Glutamatergic neuron (in vitro differentiated cells): ENCODE measurements at regions not wholly inside any gene's neighbourhood (a gene's known extent, or its start where the extent isn't known, plus 50 kb on each side); places are given as distances from the start of the nearest gene placed in this dataset.

ENCODE experiments used
- DNase-seq: peaks from one replicate; pipeline ENCODE4 v3.0.0; 2022
- H3K27ac Mint-ChIP-seq: one replicate; pipeline ENCODE4 v1.8.0; 2020; ENCODE audit warnings: mild to moderate bottlenecking, mixed read lengths, inconsistent platforms; ENCODE audit not compliant: unreplicated experiment
- H3K27me3 Mint-ChIP-seq: one replicate; pipeline ENCODE4 v1.8.0; 2020; ENCODE audit warnings: mild to moderate bottlenecking, moderate library complexity, mixed read lengths, inconsistent platforms; ENCODE audit not compliant: unreplicated experiment
- H3K36me3 Mint-ChIP-seq: one replicate; pipeline ENCODE4 v1.8.0; 2020; ENCODE audit warnings: mild to moderate bottlenecking, mixed read lengths, inconsistent platforms; ENCODE audit not compliant: unreplicated experiment
- H3K4me1 Mint-ChIP-seq: one replicate; pipeline ENCODE4 v1.8.0; 2020; ENCODE audit warnings: mild to moderate bottlenecking, low read depth, mixed read lengths, inconsistent platforms; ENCODE audit not compliant: unreplicated experiment
- H3K4me3 Mint-ChIP-seq: one replicate; pipeline ENCODE4 v1.8.0; 2020; ENCODE audit warnings: mild to moderate bottlenecking, mixed read lengths, inconsistent platforms; ENCODE audit not compliant: unreplicated experiment
- H3K9me3 Mint-ChIP-seq: one replicate; pipeline ENCODE4 v1.8.0; 2020; ENCODE audit warnings: mild to moderate bottlenecking, moderate library complexity, mixed read lengths, inconsistent platforms; ENCODE audit not compliant: unreplicated experiment
- CTCF ChIP-seq: fragments of 200-600 bp; sonication (generic); IDR thresholded peaks from one replicate; pipeline ENCODE4 v1.5.0; 2021; ENCODE audit not compliant: partially characterized antibody, unreplicated experiment

- no peak for DNase-seq
- Mint-ChIP-seq H3K36me3 (no peaks in the 10 kb centered on the region), H3K27ac (no peak overlapping the region), H3K9me3 (peaks cover 3% of the 10 kb centered on the region), H3K4me3 (no peak overlapping the region), H3K27me3 (no peaks in the 10 kb centered on the region), H3K4me1 (no peaks in the 10 kb centered on the region)
- TF ChIP-seq CTCF: no peak
These were observed 637.9 kb downstream of the TNS3 start for GRCh38 chr7:46943996-46944395.

DNA sequence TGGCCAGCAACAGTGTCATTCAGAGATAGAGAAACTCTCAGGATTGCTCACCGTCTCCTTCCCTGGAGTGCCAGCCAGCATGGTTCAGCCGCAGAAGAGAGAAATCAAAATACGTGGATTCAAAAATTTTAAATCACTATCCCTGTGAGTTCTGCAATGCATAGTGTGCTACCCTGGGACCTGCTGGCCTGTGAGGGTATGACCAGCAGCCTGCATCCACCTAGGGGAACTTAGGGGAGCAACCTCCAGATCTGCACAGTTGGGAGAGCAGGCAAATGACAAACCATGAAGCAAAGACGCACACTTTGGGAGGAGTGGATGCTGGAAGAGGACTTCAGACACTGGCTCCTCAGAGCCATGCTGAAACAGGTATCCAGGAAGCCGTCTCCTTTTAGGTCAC lies 639.3 kb downstream of the TNS3 start:
- Mint-ChIP-seq H3K36me3 (peaks cover 4% of the 10 kb centered on the region), H3K4me3 (no peak overlapping the region), H3K9me3 (peaks cover 3% of the 10 kb centered on the region), H3K27ac (no peak overlapping the region), H3K4me1 (no peaks in the 10 kb centered on the region), H3K27me3 (no peaks in the 10 kb centered on the region)
- no peak for DNase-seq
- TF ChIP-seq CTCF: no peak

- Mint-ChIP-seq H3K27me3 (no peaks in the 10 kb centered on the region), H3K4me1 (no peaks in the 10 kb centered on the region), H3K36me3 (peaks cover 4% of the 10 kb centered on the region), H3K4me3 (no peak overlapping the region), H3K9me3 (no peaks in the 10 kb centered on the region), H3K27ac (no peak overlapping the region)
- DNase-seq: no peak
- no peak for TF ChIP-seq CTCF
These were observed 641.7 kb downstream of the TNS3 start for GRCh38 chr7:46940178-46940577.

DNA sequence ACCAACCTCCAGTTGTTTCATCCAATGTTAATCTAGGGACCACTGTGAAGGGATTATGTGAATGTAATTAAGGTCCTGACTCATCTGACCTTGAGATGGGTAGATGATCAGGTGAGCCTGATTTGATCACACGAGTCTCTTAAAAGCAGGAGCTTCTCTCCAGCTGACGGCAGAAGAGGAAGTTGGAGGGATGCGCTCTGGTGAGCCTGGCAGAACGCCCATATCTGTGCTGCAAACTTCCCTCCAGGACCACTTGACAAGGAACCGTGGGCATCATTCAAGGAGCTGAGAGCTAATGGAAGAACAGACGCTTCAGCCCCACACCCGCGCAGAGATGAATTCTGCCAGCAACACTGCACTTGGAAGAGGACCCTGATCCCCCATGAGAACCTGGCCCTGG lies 642.4 kb downstream of the TNS3 start:
- no peak for TF ChIP-seq CTCF
- H3K27me3 Mint-ChIP-seq: no peaks in the 10 kb centered on the region
- no peaks in the 10 kb centered on the region for H3K4me1 Mint-ChIP-seq
- no peaks in the 10 kb centered on the region for H3K9me3 Mint-ChIP-seq
- no peak overlapping the region for H3K4me3 Mint-ChIP-seq
- no peak overlapping the region for H3K27ac Mint-ChIP-seq
- H3K36me3 Mint-ChIP-seq: peaks cover 4% of the 10 kb centered on the region
- DNase-seq: no peak

GRCh38 chr7:46939089-46939488 lies 642.8 kb downstream of the TNS3 start:
- Mint-ChIP-seq H3K4me1 (no peaks in the 10 kb centered on the region), H3K9me3 (no peaks in the 10 kb centered on the region), H3K27ac (no peak overlapping the region), H3K27me3 (no peaks in the 10 kb centered on the region), H3K4me3 (no peak overlapping the region), H3K36me3 (peaks cover 4% of the 10 kb centered on the region)
- DNase-seq: no peak
- no peak for TF ChIP-seq CTCF
